Calu3 (cell line): ENCODE measurements at regions not wholly inside any gene's neighbourhood (a gene's known extent, or its start where the extent isn't known, plus 50 kb on each side); places are given as distances from the start of the nearest gene placed in this dataset.

ENCODE experiments used
- BruUV-seq: library from RNA; stranded (reverse); fragments of 400-500 nt; replicated peaks from 2 replicates; lab custom pipeline; 2021; lab: Mats Ljungman, UMichigan
- CTCF ChIA-PET: fragments of 300-600 bp; sonication (Branson Sonifier 250); formaldehyde crosslinking; loops from one replicate; lab custom pipeline; 2022; ENCODE audit warnings: antibody characterized with exemption; lab: Charles Lee
- DNase-seq: peaks from one replicate; pipeline ENCODE4 v3.0.0; 2022
- H3K27ac Mint-ChIP-seq: one replicate; pipeline ENCODE4 v1.8.0; 2022; ENCODE audit warnings: mixed read lengths; ENCODE audit not compliant: unreplicated experiment
- H3K27me3 Mint-ChIP-seq: one replicate; pipeline ENCODE4 v1.8.0; 2022; ENCODE audit warnings: mixed read lengths; ENCODE audit not compliant: unreplicated experiment
- H3K36me3 Mint-ChIP-seq: one replicate; pipeline ENCODE4 v1.8.0; 2022; ENCODE audit warnings: mild to moderate bottlenecking, moderate library complexity, mixed read lengths; ENCODE audit not compliant: insufficient read depth, unreplicated experiment
- H3K4me1 Mint-ChIP-seq: one replicate; pipeline ENCODE4 v1.8.0; 2022; ENCODE audit warnings: mild to moderate bottlenecking, low read depth, mixed read lengths; ENCODE audit not compliant: unreplicated experiment
- H3K4me3 Mint-ChIP-seq: one replicate; pipeline ENCODE4 v1.8.0; 2022; ENCODE audit warnings: mild to moderate bottlenecking, low read depth, moderate library complexity, mixed read lengths; ENCODE audit not compliant: unreplicated experiment
- H3K9me3 Mint-ChIP-seq: one replicate; pipeline ENCODE4 v1.8.0; 2022; ENCODE audit warnings: low read depth, mixed read lengths; ENCODE audit not compliant: unreplicated experiment
- intact Hi-C: fragments of 100-400 bp; cut with micrococcal nuclease; formaldehyde crosslinking; loops from one replicate; pipeline ENCODE4 v1.10.0; 2022; ENCODE audit not compliant: unreplicated experiment
- TF ChIP-seq, protein P1 (sequence below): fragments of 200-600 bp; IDR thresholded peaks from one replicate; pipeline ENCODE4 v1.8.0; 2022; ENCODE audit warnings: antibody characterized with exemption; ENCODE audit not compliant: unreplicated experiment

DNA sequence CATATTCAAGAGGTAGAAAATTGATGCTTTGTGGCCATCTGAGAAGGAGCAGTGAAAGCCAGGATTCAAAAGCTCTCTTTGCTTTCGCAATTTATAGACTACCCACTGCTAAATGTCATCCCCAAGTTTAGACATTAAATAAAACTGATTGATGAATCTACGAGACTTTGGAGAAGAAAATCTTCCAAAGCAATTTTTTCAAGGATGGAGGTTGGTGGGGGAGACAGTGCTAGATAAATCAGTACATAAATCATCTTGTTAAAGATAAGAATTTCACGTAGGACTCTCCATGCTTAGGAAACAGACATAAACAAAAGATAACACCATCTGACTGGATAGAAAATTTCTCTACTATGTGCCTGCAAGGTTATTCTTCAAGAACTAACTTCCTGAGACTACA, 147.6 kb upstream of the TIAM1 start:
- no peak for DNase-seq
- H3K9me3 Mint-ChIP-seq, result no peaks in the 10 kb centered on the region
- no peaks in the 10 kb centered on the region for H3K4me1 Mint-ChIP-seq
- TF ChIP-seq, protein P1, sequence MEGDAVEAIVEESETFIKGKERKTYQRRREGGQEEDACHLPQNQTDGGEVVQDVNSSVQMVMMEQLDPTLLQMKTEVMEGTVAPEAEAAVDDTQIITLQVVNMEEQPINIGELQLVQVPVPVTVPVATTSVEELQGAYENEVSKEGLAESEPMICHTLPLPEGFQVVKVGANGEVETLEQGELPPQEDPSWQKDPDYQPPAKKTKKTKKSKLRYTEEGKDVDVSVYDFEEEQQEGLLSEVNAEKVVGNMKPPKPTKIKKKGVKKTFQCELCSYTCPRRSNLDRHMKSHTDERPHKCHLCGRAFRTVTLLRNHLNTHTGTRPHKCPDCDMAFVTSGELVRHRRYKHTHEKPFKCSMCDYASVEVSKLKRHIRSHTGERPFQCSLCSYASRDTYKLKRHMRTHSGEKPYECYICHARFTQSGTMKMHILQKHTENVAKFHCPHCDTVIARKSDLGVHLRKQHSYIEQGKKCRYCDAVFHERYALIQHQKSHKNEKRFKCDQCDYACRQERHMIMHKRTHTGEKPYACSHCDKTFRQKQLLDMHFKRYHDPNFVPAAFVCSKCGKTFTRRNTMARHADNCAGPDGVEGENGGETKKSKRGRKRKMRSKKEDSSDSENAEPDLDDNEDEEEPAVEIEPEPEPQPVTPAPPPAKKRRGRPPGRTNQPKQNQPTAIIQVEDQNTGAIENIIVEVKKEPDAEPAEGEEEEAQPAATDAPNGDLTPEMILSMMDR, result no peak
- CTCF ChIA-PET, result no interaction called here
- H3K4me3 Mint-ChIP-seq, result no peak overlapping the region
- BruUV-seq, result no TSS peak
- intact Hi-C loops, result no loop called here
- H3K27ac Mint-ChIP-seq, result no peak overlapping the region
- H3K27me3 Mint-ChIP-seq, result no peaks in the 10 kb centered on the region
- no peaks in the 10 kb centered on the region for H3K36me3 Mint-ChIP-seq

DNA sequence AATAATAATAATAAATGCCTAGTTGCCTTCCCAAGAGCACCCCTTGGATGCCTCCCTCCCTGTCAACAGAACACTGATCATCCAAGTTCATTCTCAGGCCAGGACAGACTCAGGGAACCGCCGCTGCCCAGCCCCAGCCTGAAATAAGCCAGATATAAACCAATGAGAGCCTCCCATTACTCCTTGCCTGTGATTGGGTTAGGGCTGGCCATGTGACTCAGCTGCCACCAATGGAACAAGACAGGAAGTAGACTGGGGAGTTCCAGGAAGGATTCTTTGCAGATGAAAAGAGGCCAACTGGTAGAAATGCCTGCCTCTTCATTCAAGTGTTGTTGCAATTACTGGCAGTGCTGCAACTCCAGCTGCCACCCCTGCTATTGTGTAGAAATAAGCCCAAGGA, 146.4 kb upstream of the TIAM1 start:
- Mint-ChIP-seq H3K9me3 (no peaks in the 10 kb centered on the region), H3K4me3 (no peak overlapping the region), H3K4me1 (no peaks in the 10 kb centered on the region), H3K36me3 (no peaks in the 10 kb centered on the region), H3K27me3 (no peaks in the 10 kb centered on the region), H3K27ac (no peak overlapping the region)
- CTCF ChIA-PET, result no interaction called here
- TF ChIP-seq, protein P1, result no peak
- BruUV-seq, result no TSS peak
- intact Hi-C loops, result no loop called here
- no peak for DNase-seq

DNA sequence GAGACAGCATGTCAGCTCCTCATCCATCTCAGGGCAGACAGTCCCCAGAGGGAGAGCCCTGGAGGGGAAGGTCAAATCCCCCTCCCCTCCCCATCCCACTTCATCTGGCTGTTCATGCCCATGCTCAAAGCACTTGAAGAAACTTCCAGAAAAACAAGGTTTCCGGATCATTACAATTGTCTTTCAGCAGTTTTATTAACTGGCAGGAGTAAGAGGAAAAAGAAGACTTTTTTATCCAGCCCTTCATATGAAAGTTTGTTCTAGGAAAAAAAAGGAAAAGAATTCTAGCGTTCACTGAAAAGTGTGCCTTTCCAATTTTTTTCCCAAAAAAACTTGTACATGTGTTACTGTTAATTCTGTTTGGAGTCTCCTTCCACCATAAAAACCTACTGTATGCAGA, 145.7 kb upstream of the TIAM1 start:
- CTCF ChIA-PET, result no interaction called here
- no peak overlapping the region for H3K27ac Mint-ChIP-seq
- no peak for DNase-seq
- H3K27me3 Mint-ChIP-seq, result no peaks in the 10 kb centered on the region
- no peaks in the 10 kb centered on the region for H3K36me3 Mint-ChIP-seq
- H3K4me1 Mint-ChIP-seq, result no peaks in the 10 kb centered on the region
- no peak overlapping the region for H3K4me3 Mint-ChIP-seq
- TF ChIP-seq, protein P1, result no peak
- H3K9me3 Mint-ChIP-seq, result no peaks in the 10 kb centered on the region
- BruUV-seq, result no TSS peak
- intact Hi-C loops, result no loop called here

DNA sequence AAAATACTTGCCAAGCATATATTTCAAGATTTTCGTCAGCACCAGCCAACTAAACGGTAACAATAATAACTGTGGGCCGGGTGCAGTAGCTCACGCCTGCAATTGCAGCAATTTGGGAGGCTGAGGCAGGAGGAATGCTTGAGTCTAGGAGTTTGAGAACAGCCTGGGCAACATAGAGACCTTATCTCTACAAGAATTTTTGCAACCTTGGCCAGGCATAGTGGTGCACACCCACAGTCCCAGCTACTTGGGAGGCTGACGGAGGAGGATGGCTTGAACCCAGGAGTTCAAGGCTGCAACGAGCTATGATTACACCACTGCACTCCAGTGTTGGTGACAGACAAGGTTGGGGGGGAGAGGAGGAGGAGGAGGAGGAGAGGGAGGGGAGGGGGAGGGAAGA, 145.0 kb upstream of the TIAM1 start:
- Mint-ChIP-seq H3K27me3 (no peaks in the 10 kb centered on the region), H3K36me3 (no peaks in the 10 kb centered on the region), H3K27ac (no peak overlapping the region), H3K4me3 (no peak overlapping the region), H3K9me3 (no peaks in the 10 kb centered on the region), H3K4me1 (no peaks in the 10 kb centered on the region)
- TF ChIP-seq, protein P1, result no peak
- DNase-seq, result no peak
- intact Hi-C loops, result no loop called here
- BruUV-seq, result no TSS peak
- CTCF ChIA-PET, result interaction anchor here (0.6 kb wide), 1 partner anchor 54 kb away, joined by 3 read pairs; no protein-coding TSS in a partner anchor
